ENCODE measurements at regions not wholly inside any gene's neighbourhood (a gene's known extent, or its start where the extent isn't known, plus 50 kb on each side); places are given as distances from the start of the nearest gene placed in this dataset.

DNA sequence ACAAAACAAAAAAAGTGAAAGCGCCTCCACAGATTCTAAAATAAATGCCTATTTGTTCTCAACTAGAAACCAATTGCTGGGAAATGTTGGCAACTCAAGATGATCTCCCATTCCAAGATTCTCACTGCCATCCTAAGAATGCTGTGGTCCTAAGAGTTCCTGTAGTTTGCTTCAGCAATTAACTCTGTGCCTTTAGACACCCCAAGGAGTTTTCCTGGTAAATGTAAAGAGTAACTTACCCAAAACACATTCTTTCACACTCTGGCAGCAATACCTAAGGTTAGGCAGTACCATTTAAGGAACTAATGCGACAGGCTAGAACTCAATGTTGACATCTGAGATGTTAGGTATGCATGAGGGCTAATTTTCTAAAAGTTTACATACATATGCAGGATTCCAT, 58.8 kb upstream of the TANK start:
- DNase-seq (ENCODE audit: low read depth), result peak; percentile 29
- Histone ChIP-seq H3K4me1 (ENCODE audit: control insufficient read depth, insufficient read depth, low read length) (peaks cover 33% of the 10 kb centered on the region), H3K4me3 (ENCODE audit: low read length) (no peak overlapping the region), H3K36me3 (ENCODE audit: control insufficient read depth, insufficient read depth, low read length, severe bottlenecking) (no peaks in the 10 kb centered on the region), H3K9me3 (ENCODE audit: control insufficient read depth, low read length) (no peaks in the 10 kb centered on the region), H3K27me3 (replicated peaks; ENCODE audit: control insufficient read depth, insufficient read depth, low read length) (no peaks in the 10 kb centered on the region), H3K9ac (ENCODE audit: low read length) (no peak overlapping the region)

GRCh38 chr2:161102770-161103450, 57.3 kb upstream of the TANK start:
- Histone ChIP-seq H3K36me3 (ENCODE audit: control insufficient read depth, insufficient read depth, low read length, severe bottlenecking) (no peaks in the 10 kb centered on the region), H3K4me3 (ENCODE audit: low read length) (peak overlapping the region; percentile 13), H3K4me1 (ENCODE audit: control insufficient read depth, insufficient read depth, low read length) (peaks cover 23% of the 10 kb centered on the region), H3K27me3 (replicated peaks; ENCODE audit: control insufficient read depth, insufficient read depth, low read length) (no peaks in the 10 kb centered on the region), H3K9me3 (ENCODE audit: control insufficient read depth, low read length) (no peaks in the 10 kb centered on the region), H3K9ac (ENCODE audit: low read length) (peak overlapping the region; percentile 3)
- DNase-seq (ENCODE audit: low read depth), result peak; percentile 81

- Histone ChIP-seq H3K9ac (ENCODE audit: low read length) (peak overlapping the region; percentile 3), H3K4me3 (ENCODE audit: low read length) (no peak overlapping the region), H3K9me3 (ENCODE audit: control insufficient read depth, low read length) (no peaks in the 10 kb centered on the region), H3K27me3 (replicated peaks; ENCODE audit: control insufficient read depth, insufficient read depth, low read length) (no peaks in the 10 kb centered on the region), H3K36me3 (ENCODE audit: control insufficient read depth, insufficient read depth, low read length, severe bottlenecking) (no peaks in the 10 kb centered on the region), H3K4me1 (ENCODE audit: control insufficient read depth, insufficient read depth, low read length) (peaks cover 23% of the 10 kb centered on the region)
- DNase-seq (ENCODE audit: low read depth), result no peak
Measured at GRCh38 chr2:161103451-161103831, 56.8 kb upstream of the TANK start.

GRCh38 chr2:161104054-161104553, 56.1 kb upstream of the TANK start:
- H3K27me3 ChIP-seq (replicated peaks; ENCODE audit: control insufficient read depth, insufficient read depth, low read length), result no peaks in the 10 kb centered on the region
- H3K9me3 ChIP-seq (ENCODE audit: control insufficient read depth, low read length), result no peaks in the 10 kb centered on the region
- no peak overlapping the region for H3K4me3 ChIP-seq (ENCODE audit: low read length)
- no peak for DNase-seq (ENCODE audit: low read depth)
- H3K4me1 ChIP-seq (ENCODE audit: control insufficient read depth, insufficient read depth, low read length), result peaks cover 23% of the 10 kb centered on the region
- no peaks in the 10 kb centered on the region for H3K36me3 ChIP-seq (ENCODE audit: control insufficient read depth, insufficient read depth, low read length, severe bottlenecking)
- no peak overlapping the region for H3K9ac ChIP-seq (ENCODE audit: low read length)

- no peaks in the 10 kb centered on the region for H3K9me3 ChIP-seq (ENCODE audit: control insufficient read depth, low read length)
- H3K27me3 ChIP-seq (replicated peaks; ENCODE audit: control insufficient read depth, insufficient read depth, low read length), result no peaks in the 10 kb centered on the region
- no peak overlapping the region for H3K4me3 ChIP-seq (ENCODE audit: low read length)
- H3K9ac ChIP-seq (ENCODE audit: low read length), result no peak overlapping the region
- H3K36me3 ChIP-seq (ENCODE audit: control insufficient read depth, insufficient read depth, low read length, severe bottlenecking), result no peaks in the 10 kb centered on the region
- peaks cover 12% of the 10 kb centered on the region for H3K4me1 ChIP-seq (ENCODE audit: control insufficient read depth, insufficient read depth, low read length)
- no peak for DNase-seq (ENCODE audit: low read depth)
Measured at GRCh38 chr2:161107265-161107664, 53.0 kb upstream of the TANK start.
